ENCODE measurements at regions not wholly inside any gene's neighbourhood (a gene's known extent, or its start where the extent isn't known, plus 50 kb on each side); places are given as distances from the start of the nearest gene placed in this dataset.

- Histone ChIP-seq H3K27ac (ENCODE audit: low read depth, low read length) (no peak overlapping the region), H4K20me1 (ENCODE audit: insufficient read depth) (no peaks in the 10 kb centered on the region), H3K9ac (ENCODE audit: low read length) (no peak overlapping the region), H3K4me2 (ENCODE audit: low read length) (no peak overlapping the region), H3K4me3 (replicated peaks in 1 of 2; ENCODE audit: low read depth in 1 of 2, low read length in 2 of 2) (no peak overlapping the region), H3K27me3 (ENCODE audit: insufficient read depth, low read length) (0 out of 2 replicates have a peak, but pooled peaks cover 6% of the 10 kb centered on the region), H3K9me2 (ENCODE audit: insufficient read depth) (no peaks in the 10 kb centered on the region), H3K36me3 (ENCODE audit: control insufficient read depth in 1 of 2, insufficient read depth in 2 of 2, low read length in 2 of 2) (no peaks in the 10 kb centered on the region), H3K9me3 (ENCODE audit: control insufficient read depth in 1 of 2, insufficient read depth in 1 of 2, low read depth in 1 of 2, low read length in 2 of 2) (peaks cover 0 to 3% of the 10 kb centered on the region in 2 experiments; a peak in 1 of 4 replicates), H3K4me1 (ENCODE audit: control insufficient read depth in 1 of 2, insufficient read depth in 2 of 2, low read length in 2 of 2) (no peaks in the 10 kb centered on the region), H2AFZ (ENCODE audit: low read depth, low read length, poor library complexity, severe bottlenecking) (no peak overlapping the region), H3K79me2 (ENCODE audit: insufficient read depth, low read length) (no peaks in the 10 kb centered on the region)
- ATAC-seq (no peak), DNase-seq (ENCODE audit: low read depth, low spot score) (no peak)
- no peak for TF ChIP-seq SP1 (IDR thresholded peaks at IDR 0.05; ENCODE audit: low read depth)
- TF ChIP-seq ZNF274 (IDR thresholded peaks at IDR 0.05; ENCODE audit: low read depth, low read length): no peak
- TF ChIP-seq CBX3 (IDR thresholded peaks at IDR 0.05; ENCODE audit: low read depth): no peak
- TF ChIP-seq SRF (IDR thresholded peaks at IDR 0.05; ENCODE audit: low read depth): no peak
- TF ChIP-seq YY1 (IDR thresholded peaks at IDR 0.05; ENCODE audit: extremely low read depth, insufficient replicate concordance, low read depth, low read length): no peak
- no peak for TF ChIP-seq SIN3A (IDR thresholded peaks at IDR 0.05; ENCODE audit: low read depth)
- TF ChIP-seq EGR1 (IDR thresholded peaks at IDR 0.05; ENCODE audit: low read depth): no peak
- TF ChIP-seq MAX (IDR thresholded peaks at IDR 0.05): no peak
- TF ChIP-seq CTCF (IDR thresholded peaks at IDR 0.05 in 2 of 3, conservative IDR thresholded peaks at IDR 0.05 in 1 of 3; ENCODE audit: borderline replicate concordance in 1 of 3, insufficient read depth in 1 of 3, low read depth in 2 of 3, low read length in 2 of 3): no peak
- no peak for TF ChIP-seq POLR2AphosphoS5 (IDR thresholded peaks at IDR 0.05; ENCODE audit: low read depth, low read length)
- TF ChIP-seq EZH2phosphoT487 (IDR thresholded peaks at IDR 0.05; ENCODE audit: borderline replicate concordance): no peak
- TF ChIP-seq JUND (IDR thresholded peaks at IDR 0.05): no peak
- no peak for TF ChIP-seq ATF3 (IDR thresholded peaks at IDR 0.05)
- no peak for TF ChIP-seq RAD21 (IDR thresholded peaks at IDR 0.05; ENCODE audit: low read depth)
- no peak for TF ChIP-seq ZFX (IDR thresholded peaks at IDR 0.05)
- TF ChIP-seq TCF7L2 (IDR thresholded peaks at IDR 0.05; ENCODE audit: borderline replicate concordance, extremely low read depth, insufficient read depth, insufficient read length): no peak
- no peak for TF ChIP-seq REST (IDR thresholded peaks at IDR 0.05; ENCODE audit: low read depth)
- ChIA-PET CTCF (no interaction called here), POLR2A (no interaction called here), RAD21 (ENCODE audit: low non-redundant PET in 1 of 2, low total read pairs in 2 of 2, uncharacterized antibody in 2 of 2, unreplicated experiment in 2 of 2) (no interaction called here)
- BruUV-seq (replicated peaks): no TSS peak
- intact Hi-C loops (cut with micrococcal nuclease): no loop called here
These were observed 85.9 kb downstream of the SOX1 start for GRCh38 chr13:112152846-112153245.
